ENCODE measurements at regions not wholly inside any gene's neighbourhood (a gene's known extent, or its start where the extent isn't known, plus 50 kb on each side); places are given as distances from the start of the nearest gene placed in this dataset.
"Not testable (repeated sequence)": the region's sequence is repeated elsewhere in the genome, so short reads cannot be mapped to it uniquely, and the experiment has no call there.

GRCh38 chr21:9771466-9772347 lies 749.7 kb upstream of the TPTE start:
- not testable (repeated sequence) for DNase-seq; H3K27ac Mint-ChIP-seq; H3K9me3 Mint-ChIP-seq; H3K9ac ChIP-seq (ENCODE audit: extremely low read depth, low read length, poor library complexity, severe bottlenecking); H3K27ac ChIP-seq (ENCODE audit: low read depth, low read length); H3K4me1 ChIP-seq (ENCODE audit: control insufficient read depth, insufficient read depth, low read length); H3K27me3 Mint-ChIP-seq (ENCODE audit: insufficient read depth); H3K36me3 Mint-ChIP-seq (ENCODE audit: low read depth); H3K4me3 Mint-ChIP-seq; H3K4me1 Mint-ChIP-seq; H3K36me3 ChIP-seq (ENCODE audit: control insufficient read depth, insufficient read depth, low read length); H3K4me3 ChIP-seq (ENCODE audit: low read length); H3K27me3 ChIP-seq (ENCODE audit: control insufficient read depth, insufficient read depth, low read length, poor library complexity, severe bottlenecking)
- H3K9me3 ChIP-seq (ENCODE audit: control insufficient read depth, low read length), result peaks cover 97% of the 10 kb centered on the region
- WGBS, 2 experiments (ENCODE audit: insufficient coverage in 1 of 2, insufficient read length in 1 of 2), result 75 to 78% methylated on average over 12 to 17 of the region's 17 CpGs

GRCh38 chr21:9772348-9772672 lies 749.1 kb upstream of the TPTE start:
- H3K27me3 Mint-ChIP-seq (ENCODE audit: insufficient read depth), result no peaks in the 10 kb centered on the region
- no peaks in the 10 kb centered on the region for H3K27me3 ChIP-seq (ENCODE audit: control insufficient read depth, insufficient read depth, low read length, poor library complexity, severe bottlenecking)
- no peak for TF ChIP-seq CTCF (conservative IDR thresholded peaks at IDR 0.05)
- H3K4me3 Mint-ChIP-seq, result no peak overlapping the region
- H3K36me3 Mint-ChIP-seq (ENCODE audit: low read depth), result peaks cover 1% of the 10 kb centered on the region
- no peak for DNase-seq
- H3K36me3 ChIP-seq (ENCODE audit: control insufficient read depth, insufficient read depth, low read length), result no peaks in the 10 kb centered on the region
- H3K27ac Mint-ChIP-seq, result no peak overlapping the region
- 59 to 67% methylated on average over 6 of the region's 6 CpGs for WGBS, 2 experiments (ENCODE audit: insufficient coverage in 1 of 2, insufficient read length in 1 of 2)
- no peaks in the 10 kb centered on the region for H3K4me1 Mint-ChIP-seq
- H3K9me3 ChIP-seq (ENCODE audit: control insufficient read depth, low read length), result peaks cover 97% of the 10 kb centered on the region
- no peak overlapping the region for H3K9ac ChIP-seq (ENCODE audit: extremely low read depth, low read length, poor library complexity, severe bottlenecking)
- no peaks in the 10 kb centered on the region for H3K4me1 ChIP-seq (ENCODE audit: control insufficient read depth, insufficient read depth, low read length)
- H3K9me3 Mint-ChIP-seq, result peaks cover 1% of the 10 kb centered on the region
- no peak overlapping the region for H3K27ac ChIP-seq (ENCODE audit: low read depth, low read length)
- no peak overlapping the region for H3K4me3 ChIP-seq (ENCODE audit: low read length)

- H3K4me3 ChIP-seq (ENCODE audit: low read length), result peak overlapping the region; percentile 44
- not testable (repeated sequence) for H3K27ac Mint-ChIP-seq; H3K36me3 Mint-ChIP-seq (ENCODE audit: low read depth); H3K4me3 Mint-ChIP-seq; H3K36me3 ChIP-seq (ENCODE audit: control insufficient read depth, insufficient read depth, low read length); H3K27me3 Mint-ChIP-seq (ENCODE audit: insufficient read depth); H3K9me3 Mint-ChIP-seq; H3K27me3 ChIP-seq (ENCODE audit: control insufficient read depth, insufficient read depth, low read length, poor library complexity, severe bottlenecking); H3K4me1 Mint-ChIP-seq; H3K4me1 ChIP-seq (ENCODE audit: control insufficient read depth, insufficient read depth, low read length); H3K9ac ChIP-seq (ENCODE audit: extremely low read depth, low read length, poor library complexity, severe bottlenecking); H3K27ac ChIP-seq (ENCODE audit: low read depth, low read length); DNase-seq
- peaks cover 97% of the 10 kb centered on the region for H3K9me3 ChIP-seq (ENCODE audit: control insufficient read depth, low read length)
- WGBS, 2 experiments (ENCODE audit: insufficient coverage in 1 of 2, insufficient read length in 1 of 2), result 70 to 78% methylated on average over 8 of the region's 8 CpGs
Observed at GRCh38 chr21:9772877-9773420, 748.4 kb upstream of the TPTE start.

- 64 to 79% methylated on average over 9 of the region's 9 CpGs for WGBS, 2 experiments (ENCODE audit: insufficient coverage in 1 of 2, insufficient read length in 1 of 2)
- Histone ChIP-seq H3K36me3 (ENCODE audit: control insufficient read depth, insufficient read depth, low read length) (no peaks in the 10 kb centered on the region), H3K27me3 (ENCODE audit: control insufficient read depth, insufficient read depth, low read length, poor library complexity, severe bottlenecking) (no peaks in the 10 kb centered on the region), H3K27ac (ENCODE audit: low read depth, low read length) (no peak overlapping the region), H3K4me3 (ENCODE audit: low read length) (peak overlapping the region; percentile 2), H3K9me3 (ENCODE audit: control insufficient read depth, low read length) (peaks cover 97% of the 10 kb centered on the region), H3K4me1 (ENCODE audit: control insufficient read depth, insufficient read depth, low read length) (no peaks in the 10 kb centered on the region), H3K9ac (ENCODE audit: extremely low read depth, low read length, poor library complexity, severe bottlenecking) (no peak overlapping the region)
- TF ChIP-seq CTCF (conservative IDR thresholded peaks at IDR 0.05), result no peak
- Mint-ChIP-seq H3K4me1 (no peaks in the 10 kb centered on the region), H3K9me3 (peaks cover 22% of the 10 kb centered on the region), H3K36me3 (ENCODE audit: low read depth) (peaks cover 1% of the 10 kb centered on the region), H3K27me3 (ENCODE audit: insufficient read depth) (no peaks in the 10 kb centered on the region), H3K4me3 (no peak overlapping the region), H3K27ac (no peak overlapping the region)
- DNase-seq, result no peak
Observed at GRCh38 chr21:9774347-9774746, 747.0 kb upstream of the TPTE start.

DNA sequence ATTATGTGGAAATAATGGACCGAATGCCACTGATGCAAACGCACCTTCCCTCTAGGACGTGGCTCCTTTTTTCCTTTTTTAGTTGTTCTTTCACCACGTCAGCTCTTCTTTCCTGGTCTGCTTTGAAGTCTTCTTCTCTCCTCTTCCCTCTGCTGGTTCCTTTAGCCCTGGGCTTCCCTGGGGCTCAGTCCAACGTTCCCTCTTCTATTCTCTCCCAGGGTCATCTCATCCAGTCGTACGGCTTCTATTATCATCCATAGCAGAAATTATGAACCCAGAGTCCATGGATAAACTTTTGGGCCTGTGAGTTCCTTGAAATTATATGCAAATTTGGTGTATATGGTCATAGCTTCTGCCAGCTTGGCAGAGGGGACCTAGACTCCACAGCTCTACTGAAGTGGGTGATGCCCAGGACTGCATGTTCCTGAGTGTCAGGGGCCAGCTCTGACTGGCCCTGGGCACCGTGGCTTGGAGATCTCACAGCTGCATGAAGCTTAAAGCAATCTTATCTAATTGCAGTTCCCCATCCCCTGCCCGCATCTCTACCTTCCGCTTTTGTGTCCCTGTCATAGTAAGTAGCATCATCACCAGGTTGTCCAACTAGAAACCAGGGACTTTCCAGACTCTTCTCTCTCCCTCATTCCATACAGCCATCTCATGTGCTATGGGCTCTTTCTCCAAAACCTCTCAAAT lies 746.3 kb upstream of the TPTE start:
- peaks cover 27% of the 10 kb centered on the region for H3K9me3 Mint-ChIP-seq
- not testable (repeated sequence) for H3K27me3 Mint-ChIP-seq (ENCODE audit: insufficient read depth); H3K4me3 Mint-ChIP-seq

More for the DNA sequence above, 746.3 kb upstream of the TPTE start:
- DNase-seq; H3K4me1 Mint-ChIP-seq; H3K27ac ChIP-seq (ENCODE audit: low read depth, low read length); H3K4me1 ChIP-seq (ENCODE audit: control insufficient read depth, insufficient read depth, low read length); H3K27ac Mint-ChIP-seq; H3K27me3 ChIP-seq (ENCODE audit: control insufficient read depth, insufficient read depth, low read length, poor library complexity, severe bottlenecking); H3K4me3 ChIP-seq (ENCODE audit: low read length); H3K36me3 Mint-ChIP-seq (ENCODE audit: low read depth); H3K36me3 ChIP-seq (ENCODE audit: control insufficient read depth, insufficient read depth, low read length); H3K9ac ChIP-seq (ENCODE audit: extremely low read depth, low read length, poor library complexity, severe bottlenecking): not testable (repeated sequence)
- 75 to 80% methylated on average over 10 of the region's 10 CpGs for WGBS, 2 experiments (ENCODE audit: insufficient coverage in 1 of 2, insufficient read length in 1 of 2)
- H3K9me3 ChIP-seq (ENCODE audit: control insufficient read depth, low read length), result peaks cover 97% of the 10 kb centered on the region
